H9 (cell line): ENCODE measurements at regions not wholly inside any gene's neighbourhood (a gene's known extent, or its start where the extent isn't known, plus 50 kb on each side); places are given as distances from the start of the nearest gene placed in this dataset.

Source experiments
- DNase-seq: peaks from one replicate; pipeline ENCODE4 v3.0.0-alpha.2; 2017
- H2AFZ ChIP-seq: one replicate; pipeline ENCODE4 v1.6.1; 2013; ENCODE audit warnings: mild to moderate bottlenecking, low read length, control low read depth, moderate library complexity
- H2AK5ac ChIP-seq: 2 replicates; pipeline ENCODE4 v1.6.1; 2013; ENCODE audit warnings: low read length, control low read depth, mixed read lengths; ENCODE audit not compliant: insufficient read length
- H2BK120ac ChIP-seq: one replicate; pipeline ENCODE4 v1.6.1; 2013; ENCODE audit warnings: low read depth, mild to moderate bottlenecking, low read length, control low read depth, inconsistent platforms; ENCODE audit not compliant: poor library complexity, severe bottlenecking
- H2BK12ac ChIP-seq: 2 replicates; pipeline ENCODE4 v1.6.1; 2013; ENCODE audit warnings: low read length, control low read depth, mixed read lengths, low read depth; ENCODE audit not compliant: insufficient read length
- H2BK15ac ChIP-seq: 2 replicates; pipeline ENCODE4 v1.6.1; 2013; ENCODE audit warnings: low read depth, low read length, control low read depth
- H2BK20ac ChIP-seq: one replicate; pipeline ENCODE4 v1.6.1; 2013; ENCODE audit warnings: low read depth, mild to moderate bottlenecking, low read length, control low read depth, inconsistent platforms; ENCODE audit not compliant: poor library complexity, severe bottlenecking
- H2BK5ac ChIP-seq: 2 replicates; pipeline ENCODE4 v1.6.1; 2013; ENCODE audit warnings: low read length, control low read depth, mixed read lengths; ENCODE audit not compliant: insufficient read length
- H3K14ac ChIP-seq: 2 replicates; pipeline ENCODE4 v1.6.1; 2013; ENCODE audit warnings: low read length, control low read depth; ENCODE audit not compliant: insufficient read depth
- H3K18ac ChIP-seq: 2 replicates; pipeline ENCODE4 v1.6.1; 2013; ENCODE audit warnings: low read depth, mild to moderate bottlenecking, mixed read lengths, low read length, control low read depth; ENCODE audit not compliant: insufficient read length
- H3K23ac ChIP-seq: 2 replicates; pipeline ENCODE4 v1.6.1; 2013; ENCODE audit warnings: low read length, control low read depth, mixed read lengths, low read depth; ENCODE audit not compliant: insufficient read length
- H3K23me2 ChIP-seq: 2 replicates; pipeline ENCODE4 v1.6.1; 2013; ENCODE audit warnings: low read depth, mild to moderate bottlenecking, mixed read lengths, low read length, control low read depth; ENCODE audit not compliant: insufficient read length, poor library complexity, severe bottlenecking
- H3K27ac ChIP-seq: 2 replicates; pipeline ENCODE4 v1.5.1; 2013; ENCODE audit warnings: low read length, control low read depth, mixed read lengths, low read depth; ENCODE audit not compliant: insufficient read length
- H3K27me3 ChIP-seq: 2 replicates; pipeline ENCODE4 v1.6.1; 2013; ENCODE audit warnings: low read length, control low read depth, inconsistent platforms; ENCODE audit not compliant: insufficient read depth
- H3K4ac ChIP-seq: 2 replicates; pipeline ENCODE4 v1.6.1; 2013; ENCODE audit warnings: low read depth, mild to moderate bottlenecking, control low read depth, inconsistent platforms, low read length, moderate library complexity
- H3K4me1 ChIP-seq: 2 replicates; pipeline ENCODE4 v1.6.1; 2013; ENCODE audit warnings: low read length, control low read depth, inconsistent platforms; ENCODE audit not compliant: insufficient read depth
- H3K4me2 ChIP-seq: 2 replicates; pipeline ENCODE4 v1.6.1; 2013; ENCODE audit warnings: low read length, control low read depth, mixed read lengths; ENCODE audit not compliant: insufficient read length, insufficient read depth
- H3K56ac ChIP-seq: 2 replicates; pipeline ENCODE4 v1.6.1; 2013; ENCODE audit warnings: low read depth, mild to moderate bottlenecking, mixed read lengths, low read length, control low read depth; ENCODE audit not compliant: insufficient read length
- H3K79me1 ChIP-seq: 2 replicates; pipeline ENCODE4 v1.6.1; 2013; ENCODE audit warnings: low read depth, mild to moderate bottlenecking, moderate library complexity, low read length, control low read depth, inconsistent platforms; ENCODE audit not compliant: insufficient read depth, poor library complexity, severe bottlenecking
- H3K79me2 ChIP-seq: 2 replicates; pipeline ENCODE4 v1.6.1; 2013; ENCODE audit warnings: low read length, control low read depth, inconsistent platforms; ENCODE audit not compliant: insufficient read depth
- H3K9ac ChIP-seq: 2 replicates; pipeline ENCODE4 v1.6.1; 2013; ENCODE audit warnings: low read length, control low read depth, mixed read lengths; ENCODE audit not compliant: insufficient read length; ENCODE audit errors: extremely low read depth
- H3K9me3 ChIP-seq: one replicate; pipeline ENCODE4 v1.6.1; 2013; ENCODE audit warnings: low read depth, low read length, inconsistent platforms; ENCODE audit not compliant: control insufficient read depth
- H3T11ph ChIP-seq: one replicate; pipeline ENCODE4 v1.6.1; 2013; ENCODE audit warnings: mild to moderate bottlenecking, low read length, control low read depth, inconsistent platforms
- H4K20me1 ChIP-seq: one replicate; pipeline ENCODE4 v1.6.1; 2013; ENCODE audit not compliant: control insufficient read depth, insufficient read length, insufficient read depth
- H4K5ac ChIP-seq: 2 replicates; pipeline ENCODE4 v1.6.1; 2013; ENCODE audit warnings: low read depth, mild to moderate bottlenecking, mixed read lengths, low read length, control low read depth; ENCODE audit not compliant: insufficient read length
- H4K8ac ChIP-seq: replicated peaks from 2 replicates; pipeline ENCODE4 v1.6.1; 2013; ENCODE audit warnings: low read length, control low read depth, mixed read lengths, low read depth; ENCODE audit not compliant: insufficient read length
- H4K91ac ChIP-seq: 2 replicates; pipeline ENCODE4 v1.6.1; 2013; ENCODE audit warnings: low read depth, mild to moderate bottlenecking, moderate library complexity, mixed read lengths, low read length, control low read depth; ENCODE audit not compliant: insufficient read length
- H3K27ac Mint-ChIP-seq, 3 experiments: 2 replicates in 2 of 3; 3 replicates in 1 of 3; pipeline ENCODE4 v1.8.0; 2020 to 2021; ENCODE audit warnings: mixed read lengths in 3 of 3, mild to moderate bottlenecking in 1 of 3, moderate library complexity in 1 of 3
- H3K27me3 Mint-ChIP-seq: 2 replicates; pipeline ENCODE4 v1.8.0; 2021; ENCODE audit warnings: low read depth, mild to moderate bottlenecking, moderate library complexity, mixed read lengths
- H3K36me3 Mint-ChIP-seq, 3 experiments: 2 replicates in 2 of 3; 3 replicates in 1 of 3; pipeline ENCODE4 v1.8.0; 2020 to 2021; ENCODE audit warnings: low read depth in 3 of 3, mixed read lengths in 3 of 3; ENCODE audit not compliant: insufficient read depth in 1 of 3
- H3K4me1 Mint-ChIP-seq, 2 experiments: 2 replicates each; pipeline ENCODE4 v1.8.0; 2020; ENCODE audit warnings: mixed read lengths in 2 of 2
- H3K4me3 Mint-ChIP-seq, 2 experiments: 2 replicates in 1 of 2; 3 replicates in 1 of 2; pipeline ENCODE4 v1.8.0; 2020 to 2021; ENCODE audit warnings: mild to moderate bottlenecking in 2 of 2, mixed read lengths in 2 of 2, moderate library complexity in 1 of 2
- H3K9me3 Mint-ChIP-seq, 2 experiments: 2 replicates in 1 of 2; 3 replicates in 1 of 2; pipeline ENCODE4 v1.8.0; 2020; ENCODE audit warnings: mild to moderate bottlenecking in 2 of 2, mixed read lengths in 2 of 2, moderate library complexity in 1 of 2
- WGBS: extraction: QIAGEN DNeasy Blood & Tissue Kit; methylation state at CpG from one replicate; pipeline ENCODE4 v1.1.7; 2013; ENCODE audit warnings: missing lambda C conversion rate, low lambda C conversion rate, mixed read lengths; ENCODE audit not compliant: insufficient read length; ENCODE audit errors: extremely low coverage; 5-methylcytosine and 5-hydroxymethylcytosine counted together
- TF ChIP-seq, protein P1 (sequence below): fragments of 200-600 bp; sonication (generic); conservative IDR thresholded peaks from 3 replicates; pipeline ENCODE4 v1.8.0; 2021; ENCODE audit warnings: antibody characterized with exemption, mild to moderate bottlenecking

DNA sequence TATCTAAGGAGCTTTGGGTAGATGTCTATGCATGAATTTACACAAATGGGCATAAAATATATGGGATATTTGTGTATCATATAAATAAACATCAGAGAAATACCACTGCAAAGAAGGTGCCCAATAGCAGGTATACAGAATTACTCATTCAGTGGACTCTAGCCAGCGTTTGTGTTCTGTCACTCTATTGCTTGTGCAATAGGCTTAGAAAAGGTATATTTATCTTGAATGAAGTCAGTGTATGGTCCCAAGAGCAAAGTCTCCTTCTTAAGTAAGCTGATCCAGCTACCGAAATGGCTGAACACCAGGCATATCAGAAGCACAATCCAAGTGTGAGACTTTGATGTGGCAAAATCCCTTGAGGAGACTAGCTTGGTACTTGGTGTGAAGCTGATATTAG is 1058.4 kb downstream of the SORCS1 start:
- Histone ChIP-seq H3K79me2 (no peaks in the 10 kb centered on the region), H3K27me3 (no peaks in the 10 kb centered on the region), H3K14ac (no peak overlapping the region), H3K9ac (no peak overlapping the region), H4K20me1 (no peaks in the 10 kb centered on the region), H2AFZ (no peak overlapping the region), H3K4me1 (no peaks in the 10 kb centered on the region), H2BK15ac (no peak overlapping the region), H2BK12ac (no peak overlapping the region), H3K27ac (no peak overlapping the region), H3K56ac (no peak overlapping the region), H3K9me3 (no peaks in the 10 kb centered on the region), H3T11ph (no peak overlapping the region), H3K79me1 (no peaks in the 10 kb centered on the region), H3K4ac (no peak overlapping the region), H2BK5ac (no peak overlapping the region), H3K23me2 (no peaks in the 10 kb centered on the region), H2BK120ac (no peak overlapping the region), H3K4me2 (no peak overlapping the region), H4K8ac (no peak overlapping the region), H4K91ac (no peak overlapping the region), H3K23ac (no peak overlapping the region), H4K5ac (no peak overlapping the region), H3K18ac (no peak overlapping the region), H2BK20ac (no peak overlapping the region), H2AK5ac (no peak overlapping the region)
- no peak overlapping the region for H3K27ac Mint-ChIP-seq
- H3K9me3 Mint-ChIP-seq = no peaks in the 10 kb centered on the region
- no CpG with 5 or more reads among the region's 2 CpGs for WGBS
- peaks cover 0 to 2% of the 10 kb centered on the region in 2 experiments; a peak in 1 of 4 replicates for H3K4me1 Mint-ChIP-seq
- no peaks in the 10 kb centered on the region for H3K27me3 Mint-ChIP-seq
- H3K36me3 Mint-ChIP-seq = no peaks in the 10 kb centered on the region
- no peak overlapping the region for H3K4me3 Mint-ChIP-seq
- DNase-seq = no peak
- TF ChIP-seq, protein P1, sequence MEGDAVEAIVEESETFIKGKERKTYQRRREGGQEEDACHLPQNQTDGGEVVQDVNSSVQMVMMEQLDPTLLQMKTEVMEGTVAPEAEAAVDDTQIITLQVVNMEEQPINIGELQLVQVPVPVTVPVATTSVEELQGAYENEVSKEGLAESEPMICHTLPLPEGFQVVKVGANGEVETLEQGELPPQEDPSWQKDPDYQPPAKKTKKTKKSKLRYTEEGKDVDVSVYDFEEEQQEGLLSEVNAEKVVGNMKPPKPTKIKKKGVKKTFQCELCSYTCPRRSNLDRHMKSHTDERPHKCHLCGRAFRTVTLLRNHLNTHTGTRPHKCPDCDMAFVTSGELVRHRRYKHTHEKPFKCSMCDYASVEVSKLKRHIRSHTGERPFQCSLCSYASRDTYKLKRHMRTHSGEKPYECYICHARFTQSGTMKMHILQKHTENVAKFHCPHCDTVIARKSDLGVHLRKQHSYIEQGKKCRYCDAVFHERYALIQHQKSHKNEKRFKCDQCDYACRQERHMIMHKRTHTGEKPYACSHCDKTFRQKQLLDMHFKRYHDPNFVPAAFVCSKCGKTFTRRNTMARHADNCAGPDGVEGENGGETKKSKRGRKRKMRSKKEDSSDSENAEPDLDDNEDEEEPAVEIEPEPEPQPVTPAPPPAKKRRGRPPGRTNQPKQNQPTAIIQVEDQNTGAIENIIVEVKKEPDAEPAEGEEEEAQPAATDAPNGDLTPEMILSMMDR = no peak
